ENCODE measurements at regions not wholly inside any gene's neighbourhood (a gene's known extent, or its start where the extent isn't known, plus 50 kb on each side); places are given as distances from the start of the nearest gene placed in this dataset.

DNA sequence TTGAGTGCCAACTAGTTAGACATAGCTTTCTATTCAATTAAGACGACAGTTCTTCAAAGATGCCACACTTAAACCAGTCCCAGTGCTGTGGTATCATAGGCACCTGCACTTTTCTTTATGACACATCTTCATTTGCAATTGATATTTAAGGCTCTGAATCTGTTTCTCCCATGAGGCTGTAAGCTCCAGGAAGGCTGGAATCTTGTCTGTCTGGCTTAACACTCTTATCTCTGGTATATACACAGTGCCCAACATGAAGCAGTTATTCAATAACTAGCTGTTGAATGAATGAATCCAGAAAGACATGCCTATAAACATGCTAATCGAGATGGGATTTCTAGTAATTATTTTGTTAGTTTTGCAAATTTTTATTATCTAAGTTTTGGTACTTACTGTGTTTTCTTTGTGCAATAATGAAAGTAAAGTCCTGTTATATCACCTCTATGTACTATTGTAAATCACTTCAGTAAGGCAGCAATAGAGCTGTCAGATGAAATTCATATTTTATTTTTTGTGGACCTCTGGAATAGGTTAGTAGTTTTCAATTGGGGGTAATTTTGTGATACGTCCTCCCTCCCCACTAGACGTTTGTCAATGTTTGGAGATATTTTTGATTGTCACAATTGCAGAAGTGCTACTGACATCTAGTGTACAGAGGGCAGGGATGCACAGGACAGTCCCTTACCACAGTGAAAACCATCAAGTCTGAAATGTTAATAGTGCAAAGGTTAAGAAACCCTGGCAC lies 51.3 kb upstream of the STEAP4 start:
- TF ChIP-seq MAX (IDR thresholded peaks at IDR 0.05; ENCODE audit: low read depth, low read length): no peak
- TF ChIP-seq CTCF (IDR thresholded peaks at IDR 0.05; ENCODE audit: low read depth, low read length): peak; percentile 58
- TF ChIP-seq MYC (IDR thresholded peaks at IDR 0.05; ENCODE audit: low read depth, low read length): no peak
